Cardiac fibroblast (primary cell): ENCODE measurements at regions not wholly inside any gene's neighbourhood (a gene's known extent, or its start where the extent isn't known, plus 50 kb on each side); places are given as distances from the start of the nearest gene placed in this dataset.

ENCODE experiments used
- DNase-seq, 2 donors: peaks; one replicate each; pipeline versions ENCODE4 v3.0.0 to v3.0.0-alpha.2; 2010; ENCODE audit warnings: low read depth in 2 of 2
- H3K4me3 ChIP-seq, 2 donors: replicated peaks in 1 of 2; 1 replicate in 1 of 2; 2 replicates in 1 of 2; pipeline ENCODE4 v1.5.1; 2011; ENCODE audit warnings: low read depth in 2 of 2, low read length in 2 of 2, mild to moderate bottlenecking in 2 of 2, moderate library complexity in 1 of 2
- TF ChIP-seq, protein P1 (sequence below): IDR thresholded peaks from one replicate; pipeline ENCODE4 v1.5.1; 2011; ENCODE audit warnings: low read depth, mild to moderate bottlenecking, low read length, inconsistent platforms

DNA sequence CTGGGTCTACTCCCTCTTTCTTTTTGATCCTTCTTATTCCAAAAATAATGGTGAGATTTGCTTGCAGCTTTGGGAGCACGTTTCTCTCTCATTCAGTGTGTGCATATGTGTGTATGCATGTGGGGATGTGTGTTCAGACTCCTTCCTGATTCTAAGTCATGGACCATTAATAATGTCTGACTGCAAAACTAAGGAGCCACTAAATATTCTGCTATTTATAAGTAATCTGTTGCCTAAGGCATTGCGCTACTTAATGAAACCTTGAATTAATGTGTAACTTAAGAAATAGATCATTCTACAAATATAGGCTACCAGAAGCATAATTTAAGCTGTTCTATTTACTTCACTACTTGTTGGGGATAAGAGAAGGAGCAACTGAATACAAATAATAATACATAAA lies 182.1 kb downstream of the TFCP2L1 start:
- H3K4me3 ChIP-seq = no peak overlapping the region
- TF ChIP-seq, protein P1, sequence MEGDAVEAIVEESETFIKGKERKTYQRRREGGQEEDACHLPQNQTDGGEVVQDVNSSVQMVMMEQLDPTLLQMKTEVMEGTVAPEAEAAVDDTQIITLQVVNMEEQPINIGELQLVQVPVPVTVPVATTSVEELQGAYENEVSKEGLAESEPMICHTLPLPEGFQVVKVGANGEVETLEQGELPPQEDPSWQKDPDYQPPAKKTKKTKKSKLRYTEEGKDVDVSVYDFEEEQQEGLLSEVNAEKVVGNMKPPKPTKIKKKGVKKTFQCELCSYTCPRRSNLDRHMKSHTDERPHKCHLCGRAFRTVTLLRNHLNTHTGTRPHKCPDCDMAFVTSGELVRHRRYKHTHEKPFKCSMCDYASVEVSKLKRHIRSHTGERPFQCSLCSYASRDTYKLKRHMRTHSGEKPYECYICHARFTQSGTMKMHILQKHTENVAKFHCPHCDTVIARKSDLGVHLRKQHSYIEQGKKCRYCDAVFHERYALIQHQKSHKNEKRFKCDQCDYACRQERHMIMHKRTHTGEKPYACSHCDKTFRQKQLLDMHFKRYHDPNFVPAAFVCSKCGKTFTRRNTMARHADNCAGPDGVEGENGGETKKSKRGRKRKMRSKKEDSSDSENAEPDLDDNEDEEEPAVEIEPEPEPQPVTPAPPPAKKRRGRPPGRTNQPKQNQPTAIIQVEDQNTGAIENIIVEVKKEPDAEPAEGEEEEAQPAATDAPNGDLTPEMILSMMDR = no peak
- no peak for DNase-seq

DNA sequence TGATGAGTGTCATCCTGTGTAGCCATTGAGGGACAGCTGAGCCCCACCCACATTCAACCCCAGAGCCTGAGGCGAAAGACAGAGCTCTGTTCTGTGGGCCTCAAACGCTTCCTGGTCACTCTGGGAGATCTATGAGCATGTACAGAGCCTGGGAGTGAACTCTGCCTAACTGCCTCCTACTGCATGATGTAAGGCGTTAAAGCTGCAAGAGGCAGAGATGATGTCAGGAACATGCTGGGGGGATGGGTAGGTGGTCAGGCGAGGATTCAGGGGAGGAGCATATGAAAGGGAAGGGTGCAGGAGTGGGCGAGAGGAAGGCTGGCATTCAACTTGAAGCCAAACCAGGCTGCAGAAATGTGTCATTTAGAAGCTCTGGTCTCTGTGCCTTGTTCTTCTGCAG lies 181.0 kb downstream of the TFCP2L1 start:
- no peak overlapping the region for H3K4me3 ChIP-seq
- TF ChIP-seq, protein P1 = no peak
- no peak for DNase-seq

DNA sequence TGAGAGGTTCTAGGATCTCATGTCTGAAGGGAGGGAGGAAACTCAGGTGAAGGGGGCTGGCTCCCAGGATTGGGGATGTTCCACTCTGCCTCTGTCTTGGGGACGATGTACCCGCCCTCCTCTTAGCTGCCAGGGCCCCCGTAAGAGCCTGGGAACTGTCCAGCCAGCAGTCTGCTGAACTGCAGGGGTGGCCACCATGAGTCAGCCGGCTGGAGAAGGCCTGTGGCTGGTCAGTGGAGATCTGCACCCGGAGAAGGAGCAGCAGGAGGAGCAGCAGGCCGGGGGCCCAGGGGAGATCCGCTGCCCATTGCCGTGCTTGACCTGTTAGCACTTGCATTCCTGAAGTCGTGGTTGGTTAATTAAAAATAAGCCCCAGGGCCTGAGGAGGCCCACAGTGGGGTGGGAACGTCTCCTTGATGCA lies 180.3 kb downstream of the TFCP2L1 start:
- TF ChIP-seq, protein P1 = no peak
- DNase-seq = peak; percentile 22 to 25
- H3K4me3 ChIP-seq = no peak overlapping the region

DNA sequence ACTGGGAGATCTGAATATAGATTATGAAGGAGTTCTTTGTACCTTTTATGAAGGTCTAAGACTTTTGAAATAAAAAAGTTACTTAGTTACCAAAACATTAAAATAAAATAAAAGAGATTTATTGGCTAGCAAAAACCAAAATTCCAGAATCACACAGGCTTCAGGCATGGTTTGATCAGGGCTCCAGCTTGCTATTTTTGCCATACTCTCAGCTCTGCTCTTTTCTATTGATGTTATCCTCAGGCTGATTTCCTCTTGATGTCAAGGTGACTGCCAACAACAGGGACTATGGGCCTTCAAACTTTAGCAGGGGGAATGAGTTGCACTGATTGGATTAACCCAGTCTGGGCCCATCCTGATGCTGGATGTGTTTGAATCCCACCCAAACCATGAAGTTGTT lies 174.1 kb downstream of the TFCP2L1 start:
- TF ChIP-seq, protein P1 = no peak
- no peak for DNase-seq
- H3K4me3 ChIP-seq = no peak overlapping the region

DNA sequence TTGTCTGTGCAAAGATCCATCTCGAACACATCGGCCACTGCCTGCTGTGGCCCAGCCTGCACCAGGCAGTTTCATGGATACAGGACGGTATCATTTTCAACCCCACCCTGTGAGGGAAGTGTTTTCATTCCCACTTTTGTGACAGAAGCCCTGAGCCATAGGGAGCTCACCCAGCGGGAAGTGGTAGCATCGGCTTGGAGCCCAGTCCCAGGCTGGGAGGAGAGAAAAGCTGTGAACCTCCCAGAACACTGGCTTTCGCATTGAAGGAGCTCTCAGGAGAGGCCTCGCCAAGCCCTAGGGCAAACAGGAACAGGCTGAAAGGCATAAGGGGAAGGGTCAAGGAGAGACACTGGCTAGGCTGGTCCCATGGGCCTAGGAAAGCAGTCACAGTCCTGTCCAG lies 166.1 kb downstream of the TFCP2L1 start:
- DNase-seq = no peak
- TF ChIP-seq, protein P1 = no peak
- H3K4me3 ChIP-seq = no peak overlapping the region

DNA sequence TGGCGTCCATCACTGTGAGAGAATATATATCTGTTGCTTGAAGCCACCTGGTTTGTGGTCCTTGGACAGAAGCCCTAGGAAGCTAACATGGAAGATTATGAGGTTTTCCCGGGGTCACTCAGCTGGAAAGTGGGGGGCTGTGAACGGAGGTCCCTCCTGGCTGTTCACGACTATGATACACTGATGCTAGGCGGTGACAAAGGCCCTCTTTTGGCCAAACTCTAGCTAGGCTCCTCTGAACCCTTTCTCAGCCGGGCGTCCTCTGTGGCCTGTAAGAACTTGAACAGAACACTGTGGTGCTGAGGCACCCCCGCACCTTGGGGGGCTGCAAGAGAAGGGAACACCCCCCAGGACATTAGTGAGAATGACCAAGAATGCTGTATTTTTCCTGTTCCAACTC lies 164.6 kb downstream of the TFCP2L1 start:
- no peak for DNase-seq
- H3K4me3 ChIP-seq = no peak overlapping the region
- TF ChIP-seq, protein P1 = no peak

DNA sequence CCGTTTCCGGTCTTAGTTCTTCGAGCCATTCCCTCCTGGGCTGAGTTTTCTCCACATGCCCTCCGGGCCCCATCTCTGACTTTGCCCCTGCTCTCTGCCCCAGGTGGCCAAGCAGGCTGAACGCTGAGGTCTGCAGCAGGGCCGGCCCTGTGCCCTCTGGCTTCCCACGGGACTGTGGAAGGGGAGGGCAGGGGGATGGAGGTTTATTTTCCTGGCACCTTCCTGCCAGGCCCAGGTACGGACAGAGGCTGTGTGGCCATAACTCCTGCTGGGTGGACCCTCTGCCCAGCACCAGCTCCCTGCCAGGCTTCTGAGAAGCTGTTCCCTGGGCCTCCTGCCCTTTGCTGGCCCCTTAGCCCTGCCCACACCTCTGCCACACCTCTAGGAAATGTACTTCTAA lies 164.0 kb downstream of the TFCP2L1 start:
- TF ChIP-seq, protein P1 = no peak
- no peak overlapping the region for H3K4me3 ChIP-seq
- DNase-seq = no peak
